NOMO-1 (cell line): ENCODE measurements at regions not wholly inside any gene's neighbourhood (a gene's known extent, or its start where the extent isn't known, plus 50 kb on each side); places are given as distances from the start of the nearest gene placed in this dataset.
A peak's percentile ranks its signal among the peaks of the same experiment; 100 is the strongest.

Experiments used
- DNase-seq, 2 experiments: peaks; one replicate each; lab custom pipeline; 2025; ENCODE audit not compliant: unreplicated experiment in 2 of 2; lab: John Stamatoyannopoulos, UW

DNA sequence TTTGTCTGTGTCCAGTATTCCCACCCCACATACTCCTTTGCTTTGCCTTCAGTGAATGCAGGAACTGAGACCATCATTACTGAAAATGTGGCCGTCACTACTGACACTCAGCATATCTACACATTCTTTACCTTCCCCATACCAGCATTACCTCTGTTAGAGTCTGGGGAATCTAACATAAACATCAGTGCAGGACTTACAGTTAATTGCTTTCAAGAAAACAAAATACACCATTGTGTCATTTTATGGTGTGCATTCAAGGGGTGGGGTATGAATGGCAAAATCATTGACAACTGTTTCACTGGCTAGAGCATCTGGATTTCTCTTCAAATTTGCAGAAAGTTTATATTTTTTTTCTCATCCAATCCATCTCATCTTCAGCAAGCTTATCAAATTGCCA is 731.4 kb upstream of the RIOK2 start:
- DNase-seq, result no peak

DNA sequence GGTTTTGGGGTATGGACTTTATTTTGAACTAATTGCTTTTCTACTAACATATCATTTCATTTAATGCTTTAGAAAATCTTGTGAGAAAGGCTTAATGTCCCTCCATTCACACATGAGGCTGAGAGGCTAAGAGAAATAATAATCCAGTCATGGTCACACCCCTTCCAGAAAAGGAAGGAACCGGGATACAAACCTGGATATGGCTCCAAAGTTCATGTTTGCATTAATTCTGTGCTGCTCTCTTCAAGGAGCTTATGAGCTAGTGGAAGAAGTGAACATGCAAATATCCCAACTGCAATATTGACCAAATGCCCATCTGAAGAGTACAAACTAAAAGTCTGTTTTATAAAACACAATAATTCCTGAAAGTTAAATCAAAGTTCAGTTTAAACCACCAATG is 732.1 kb upstream of the RIOK2 start:
- no peak for DNase-seq

DNA sequence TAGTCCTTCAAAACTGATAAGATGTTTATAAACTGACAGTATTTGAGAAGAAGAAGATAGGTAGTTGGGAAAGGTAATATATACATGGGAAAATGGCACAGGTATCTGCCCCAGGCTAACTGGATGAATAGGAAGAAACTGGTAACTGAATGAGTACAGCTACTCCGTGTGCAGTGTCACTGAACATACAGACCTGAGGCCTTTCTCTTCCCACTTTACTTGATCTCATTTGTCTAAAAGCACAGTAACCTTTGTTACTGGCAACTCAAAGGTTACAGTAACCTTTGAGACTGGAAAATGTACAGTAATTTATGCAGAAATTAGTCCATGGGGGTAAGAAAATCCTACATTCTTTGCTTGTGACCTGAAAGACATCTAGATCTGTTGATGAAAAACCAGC is 735.0 kb upstream of the RIOK2 start:
- DNase-seq, result no peak

DNA sequence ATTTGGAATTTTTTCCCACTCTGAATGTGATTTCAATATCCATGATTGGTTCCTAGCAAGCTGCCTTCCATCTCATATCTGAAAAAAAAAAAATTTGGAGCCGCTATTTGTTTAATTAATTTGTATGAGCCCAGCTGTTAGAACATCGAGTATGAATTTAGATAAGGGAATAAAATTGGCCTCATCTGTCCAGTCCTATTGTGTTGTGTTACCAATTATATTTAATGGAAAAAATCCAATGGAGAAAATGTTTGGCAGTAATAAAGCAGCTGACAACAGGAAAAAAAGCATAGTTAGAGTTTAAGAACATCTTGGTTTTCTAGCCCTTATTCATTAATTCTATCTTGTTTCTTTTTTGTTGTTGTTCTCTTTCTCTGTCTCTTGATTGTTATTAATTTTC is 735.6 kb upstream of the RIOK2 start:
- DNase-seq, result no peak

DNA sequence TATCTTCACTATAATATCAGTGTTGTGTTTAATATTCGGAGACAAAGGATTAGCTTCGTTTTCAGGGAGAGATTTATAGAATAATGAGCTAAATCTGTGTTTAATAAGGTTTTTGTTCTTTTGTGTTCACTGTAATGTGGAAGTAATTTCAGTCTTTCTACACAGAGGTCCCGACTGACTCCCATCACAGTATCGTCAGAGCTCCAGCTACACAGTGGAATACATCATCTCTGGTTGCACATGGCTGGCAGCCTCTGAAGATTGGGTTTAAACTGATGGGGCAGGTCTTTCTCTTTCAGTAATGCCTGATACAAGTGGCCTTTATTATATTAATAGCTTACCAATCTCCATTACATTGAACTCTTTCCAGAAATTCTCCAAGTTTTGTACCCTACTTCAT is 736.7 kb upstream of the RIOK2 start:
- DNase-seq, result no peak

DNA sequence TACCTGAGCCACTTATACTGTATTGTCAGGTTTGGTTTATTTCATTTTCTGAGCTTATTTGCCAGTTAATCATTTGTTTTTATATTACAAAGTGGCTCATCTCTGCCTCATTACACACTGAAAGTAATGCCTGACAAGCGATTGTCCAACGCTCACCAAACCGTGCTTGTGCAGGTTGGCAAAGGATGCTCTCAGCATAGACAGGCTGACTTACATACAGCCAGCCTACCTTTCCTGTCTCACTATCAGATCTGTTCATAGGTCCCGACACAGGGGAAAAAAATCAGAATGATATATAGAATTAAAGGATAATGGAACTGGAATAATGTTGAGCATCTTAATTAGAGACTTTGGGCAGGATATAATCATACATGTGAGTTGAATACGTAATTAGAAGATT is 739.7 kb upstream of the RIOK2 start:
- DNase-seq, result no peak

DNA sequence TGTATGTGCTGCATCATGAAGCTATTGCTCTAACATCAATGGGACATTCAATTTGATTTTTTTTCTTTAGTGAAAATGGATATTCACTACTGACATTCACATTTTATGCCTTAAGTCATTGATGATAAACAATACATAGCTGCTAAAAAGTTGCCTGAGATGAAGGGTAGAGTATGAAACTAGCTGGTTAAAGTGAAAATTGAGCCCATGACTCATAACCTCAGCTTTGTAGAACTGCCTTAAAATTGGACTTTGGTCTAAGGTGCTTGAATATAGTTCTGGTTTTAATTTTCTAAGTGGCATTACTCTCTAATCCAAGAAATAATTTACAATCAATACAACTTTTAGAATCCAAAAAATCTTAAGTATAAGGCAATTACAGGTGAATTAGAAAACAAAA is 740.4 kb upstream of the RIOK2 start:
- DNase-seq, result no peak

DNA sequence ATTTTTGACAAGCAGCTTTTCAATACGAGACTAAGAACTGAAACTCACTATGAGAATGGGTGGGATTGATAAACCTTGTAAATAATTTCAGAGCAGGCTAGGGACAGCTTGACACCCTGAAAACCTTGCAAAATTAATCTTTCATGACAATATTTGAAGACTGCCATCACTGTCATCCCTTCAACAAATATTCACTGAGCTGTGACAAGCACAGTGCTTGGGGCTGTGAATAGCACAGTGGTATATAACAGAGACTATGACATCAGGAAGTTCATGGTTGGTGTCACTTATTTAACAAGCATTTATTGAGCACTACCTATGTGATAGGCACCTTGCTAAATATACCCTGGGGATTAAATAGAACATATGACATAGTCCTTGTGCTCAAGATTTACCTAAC is 741.0 kb upstream of the RIOK2 start:
- no peak for DNase-seq

DNA sequence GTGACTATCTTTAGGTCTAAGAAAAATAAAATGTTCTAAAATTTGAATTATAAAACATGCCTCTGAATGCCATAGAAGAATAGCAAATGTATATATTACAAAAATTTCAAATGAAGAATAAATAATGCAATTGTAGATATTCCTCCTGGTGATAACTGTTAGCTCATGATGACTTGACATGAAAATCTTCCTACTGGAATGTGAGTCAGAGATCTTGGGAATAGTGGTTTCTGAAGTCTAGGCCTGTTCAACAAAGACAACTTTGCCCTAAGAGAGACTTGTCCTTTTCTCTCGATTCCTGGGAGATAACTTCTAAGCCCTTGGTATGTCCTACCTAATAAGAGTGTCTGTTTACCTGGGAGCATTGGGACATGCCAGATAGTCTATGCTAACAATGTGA is 746.3 kb upstream of the RIOK2 start:
- DNase-seq, result no peak

DNA sequence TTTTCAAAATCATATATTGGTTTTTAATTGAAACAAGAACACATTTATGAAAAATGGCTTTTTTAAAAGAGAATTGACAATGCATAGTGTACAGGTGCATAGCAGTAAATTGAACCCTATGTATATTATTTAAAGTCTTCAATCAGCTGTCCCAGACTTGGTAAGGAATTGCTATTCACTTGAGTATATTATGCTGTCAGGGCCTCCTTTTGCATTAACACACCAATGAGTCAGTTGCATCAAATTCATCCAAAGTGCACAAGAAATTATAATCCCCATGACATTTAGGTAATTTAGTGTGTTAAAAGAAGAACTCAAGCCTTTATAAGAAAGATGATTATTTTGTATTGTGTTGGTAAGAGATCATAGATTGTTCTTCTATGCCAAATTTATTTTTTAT is 748.8 kb upstream of the RIOK2 start:
- no peak for DNase-seq

DNA sequence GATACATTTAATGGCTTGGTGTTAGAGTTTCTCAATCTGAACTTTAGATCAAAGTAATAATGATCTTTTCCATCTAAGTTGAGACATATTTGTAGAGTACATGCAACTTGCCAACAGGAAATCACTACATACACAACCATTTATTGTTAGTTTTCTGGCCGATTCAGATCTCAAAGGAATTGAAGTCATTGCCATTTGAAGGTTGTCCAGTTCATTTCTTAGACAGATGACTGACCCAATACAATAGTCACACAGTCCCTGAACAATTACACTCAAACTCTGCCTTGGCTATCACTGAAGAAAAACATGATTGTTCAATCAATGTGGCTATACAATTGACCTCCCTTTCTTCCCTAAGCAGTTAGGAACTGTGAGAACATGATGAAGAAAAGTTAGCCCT is 753.2 kb upstream of the RIOK2 start:
- DNase-seq, result no peak

DNA sequence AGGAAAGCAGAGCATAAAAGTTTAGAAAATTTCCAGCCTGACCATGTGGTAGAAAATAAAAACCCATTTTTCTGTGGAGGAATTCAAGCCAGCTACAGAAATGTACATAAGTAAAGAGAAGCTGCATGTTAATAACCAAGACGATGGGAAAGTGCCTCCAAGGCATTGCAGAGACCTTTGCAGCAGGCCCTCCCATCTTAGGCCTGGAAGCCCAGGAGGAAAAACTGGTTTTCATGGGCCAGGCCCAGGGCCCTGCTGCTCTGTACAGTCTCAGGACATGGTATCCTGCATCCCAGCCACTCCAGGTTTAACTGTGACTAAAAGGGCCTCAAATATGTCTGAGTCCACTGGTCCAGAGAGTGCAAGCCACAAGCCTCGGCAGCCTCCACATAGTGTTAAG is 754.8 kb upstream of the RIOK2 start:
- DNase-seq, result no peak

DNA sequence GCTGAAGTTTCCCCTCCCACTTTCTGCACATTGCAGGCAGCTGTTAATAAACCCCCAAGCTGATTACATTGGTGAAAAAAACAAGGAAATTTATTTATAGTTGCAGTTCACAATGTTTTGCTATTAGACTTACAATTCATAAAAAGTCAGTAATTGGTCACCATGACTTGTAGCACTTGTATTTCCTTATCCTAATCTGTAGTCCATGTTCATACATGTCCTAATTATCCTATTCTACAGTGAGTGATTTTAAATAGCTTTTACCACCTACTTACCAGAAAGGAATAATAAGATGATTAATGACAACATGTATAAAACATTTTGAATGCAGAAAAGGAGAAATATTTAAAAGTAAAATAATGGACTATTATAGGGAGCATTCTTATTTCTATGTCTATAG is 760.0 kb upstream of the RIOK2 start:
- no peak for DNase-seq

DNA sequence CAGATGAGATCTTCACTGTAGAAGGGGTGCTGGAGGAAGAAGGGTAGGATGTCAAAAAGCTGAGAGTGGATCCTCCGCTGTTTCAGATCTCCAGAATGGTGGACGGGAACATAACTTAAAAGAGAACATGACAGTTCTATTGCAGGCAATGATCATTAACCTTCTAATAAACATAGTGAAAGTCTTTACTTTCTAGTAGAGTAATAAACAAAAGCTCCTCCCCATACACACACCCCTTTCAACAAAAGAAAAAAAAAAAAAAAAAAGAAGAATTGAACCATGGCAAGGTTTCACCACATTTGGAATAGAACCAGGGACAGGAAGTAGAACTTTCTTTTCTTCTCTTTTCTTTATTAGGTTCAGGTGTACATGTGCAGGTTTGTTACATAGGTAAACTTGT is 768.1 kb upstream of the RIOK2 start:
- no peak for DNase-seq

DNA sequence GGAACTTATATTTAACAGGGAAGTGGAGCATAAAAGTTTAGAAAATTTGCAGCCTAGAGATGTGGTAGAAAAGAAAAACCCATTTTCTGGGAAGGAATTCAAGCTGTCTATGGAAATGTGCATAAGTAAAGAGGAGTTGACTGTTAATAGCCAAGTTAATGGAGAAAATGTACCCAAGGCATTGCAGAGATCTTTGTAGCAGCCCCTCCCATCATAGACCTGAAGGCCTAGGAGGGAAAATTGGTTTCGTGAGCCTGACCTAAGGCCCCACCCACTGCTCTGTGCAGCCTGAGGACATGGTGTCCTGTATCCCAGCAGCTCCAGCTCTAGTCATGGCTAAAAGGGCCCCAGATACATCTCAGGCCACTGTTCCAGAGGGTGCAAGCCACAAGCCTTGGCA is 772.4 kb upstream of the RIOK2 start:
- DNase-seq, result no peak

DNA sequence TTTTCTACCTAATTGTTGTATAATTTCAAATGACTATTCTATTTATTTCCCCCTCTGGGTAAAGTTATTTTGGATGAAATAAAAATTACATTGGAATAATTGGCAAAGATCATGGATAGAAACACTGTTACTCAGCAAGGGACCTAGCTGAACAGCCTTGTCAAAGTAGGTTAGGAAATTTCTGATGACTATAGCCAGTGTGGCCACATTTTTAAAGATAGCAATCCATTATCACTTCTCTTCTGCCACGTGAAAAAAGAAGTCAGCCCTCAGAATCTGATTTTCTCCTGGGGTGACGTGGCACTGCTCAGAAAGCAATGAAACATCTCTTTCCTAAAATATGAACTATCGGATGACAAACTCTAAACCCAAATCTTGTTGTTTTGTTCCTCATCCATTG is 784.2 kb upstream of the RIOK2 start:
- DNase-seq, result no peak

DNA sequence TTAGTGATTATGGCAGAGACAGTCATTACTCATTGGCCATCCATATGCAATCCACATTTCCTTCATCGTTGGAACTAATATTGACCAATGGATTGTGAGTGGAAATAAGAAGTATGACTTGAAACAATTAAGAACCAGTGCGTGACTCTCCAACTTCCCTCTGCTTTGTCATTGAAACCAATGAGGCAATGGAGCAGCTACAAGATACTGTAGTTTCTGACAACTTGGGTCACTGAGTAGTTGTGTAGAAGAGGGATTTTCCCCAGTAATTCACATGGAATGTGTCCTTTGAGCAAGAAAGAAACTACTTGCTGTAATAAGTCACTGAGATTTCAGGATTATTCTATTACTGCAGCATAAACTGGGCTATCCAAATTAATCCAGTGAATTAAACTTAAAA is 785.3 kb upstream of the RIOK2 start:
- peak in 1 of 2 experiments; percentile 2 for DNase-seq

DNA sequence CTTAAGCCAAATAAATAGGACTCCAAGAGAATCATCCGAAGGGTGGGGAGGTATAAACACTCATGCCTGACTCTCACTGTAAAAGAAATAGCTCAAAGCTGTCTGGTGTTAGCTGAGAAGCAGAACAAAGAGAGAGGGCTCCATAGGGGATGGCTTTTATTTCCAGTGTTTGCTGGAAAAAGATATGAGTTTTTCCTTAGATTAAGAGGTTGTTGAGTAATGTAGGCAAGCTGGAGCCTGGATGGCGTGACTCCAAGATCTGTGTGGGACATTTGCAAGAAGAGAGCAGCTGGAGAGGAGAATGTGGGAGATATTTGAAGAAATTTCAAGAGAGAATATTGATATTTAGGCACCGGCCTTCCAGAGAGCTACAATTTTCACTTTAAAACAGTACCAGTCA is 793.7 kb upstream of the RGMB start:
- no peak for DNase-seq

DNA sequence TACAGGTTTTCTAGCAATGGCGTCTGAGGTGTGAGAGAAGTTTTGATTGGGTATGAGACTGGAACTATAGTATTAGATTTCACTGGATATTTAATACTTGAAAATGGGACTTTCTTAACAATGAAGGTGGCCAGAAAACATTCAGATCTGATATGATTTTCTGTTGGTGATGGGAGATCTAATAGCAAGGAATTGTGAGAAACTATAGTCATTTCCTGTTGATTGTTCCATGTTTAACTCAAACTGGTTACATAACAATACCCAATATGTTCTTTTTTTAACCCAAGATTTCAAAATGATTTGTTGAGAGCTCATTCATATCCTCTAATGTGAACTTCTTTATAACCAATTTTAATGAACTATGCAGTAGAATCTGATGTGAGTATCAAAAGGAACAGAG is 793.2 kb upstream of the RGMB start:
- no peak for DNase-seq

DNA sequence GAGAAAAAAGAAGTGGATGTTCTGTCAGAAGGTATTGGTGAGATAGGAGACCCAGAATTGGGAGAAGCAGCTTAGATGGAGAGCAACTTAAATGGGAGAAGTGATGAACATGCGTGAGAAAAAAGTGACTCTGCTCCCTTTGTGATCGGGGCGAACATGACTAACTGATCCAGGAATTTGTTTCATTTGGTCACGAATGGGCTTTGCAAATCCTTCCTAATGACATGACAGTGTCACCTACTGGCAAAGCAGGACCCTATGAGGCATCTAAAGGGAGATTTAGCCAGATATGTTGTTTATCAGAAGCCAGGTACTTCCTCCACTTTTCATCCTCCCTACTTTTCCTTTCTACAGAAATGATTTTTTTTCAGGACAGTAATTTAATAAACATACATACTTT is 787.4 kb upstream of the RGMB start:
- DNase-seq, result no peak

DNA sequence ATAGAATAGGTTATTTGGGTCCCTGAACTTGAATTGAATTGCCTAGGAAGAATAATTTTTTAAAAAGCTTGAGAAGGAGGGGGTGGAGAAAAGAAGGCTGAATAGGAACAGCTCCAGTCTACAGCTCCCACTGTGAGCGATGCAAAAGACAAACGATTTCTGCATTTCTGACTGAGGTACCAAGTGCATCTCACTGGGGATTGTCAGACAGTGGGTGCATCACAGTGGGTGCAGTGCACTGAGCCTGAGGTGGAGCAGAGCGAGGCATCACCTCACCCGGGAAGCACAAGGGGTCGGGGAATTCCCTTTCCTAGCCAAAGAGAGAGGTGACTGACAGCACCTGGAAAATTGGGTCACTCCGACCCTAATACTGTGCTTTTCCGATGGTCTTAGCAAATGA is 782.2 kb upstream of the RGMB start:
- DNase-seq, result no peak

DNA sequence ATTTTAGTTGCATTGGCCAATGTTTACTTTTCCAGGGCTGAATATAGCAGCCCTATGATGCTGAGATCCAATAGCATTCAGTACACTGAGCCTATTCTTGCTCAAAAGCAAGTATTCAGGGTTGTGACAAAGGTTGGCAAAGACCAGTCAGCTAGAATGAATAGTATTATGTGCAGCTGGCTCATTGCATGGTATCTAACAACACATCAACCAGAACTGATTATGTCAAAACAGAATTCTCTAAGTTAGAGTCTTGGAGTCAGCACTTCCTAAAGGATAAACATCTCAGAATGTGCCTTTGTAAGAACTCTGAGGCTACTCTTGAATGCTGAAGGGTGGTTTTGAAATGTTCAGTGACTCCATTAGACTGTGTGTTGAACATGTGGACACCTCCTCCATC is 774.5 kb upstream of the RGMB start:
- no peak for DNase-seq

DNA sequence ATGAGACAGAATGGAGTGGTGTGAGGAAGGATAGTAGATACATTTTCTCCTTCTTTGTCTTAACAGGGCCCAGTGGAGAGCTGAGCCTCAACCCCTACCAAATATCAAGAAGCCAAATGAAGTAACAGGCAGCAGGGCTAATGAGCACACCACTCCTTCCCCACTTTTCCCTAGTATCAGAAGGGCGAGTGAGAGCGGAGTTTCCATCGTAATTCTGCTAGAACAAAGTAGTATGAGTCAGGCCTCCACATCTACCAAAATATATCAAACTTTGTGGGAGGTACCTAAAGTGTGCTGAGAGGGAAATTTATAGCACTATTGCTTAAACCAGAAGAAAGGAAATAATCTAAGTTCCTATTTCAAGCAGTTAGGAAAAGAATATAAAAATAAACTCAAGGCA is 769.0 kb upstream of the RGMB start:
- DNase-seq, result peak; percentile 42 to 77

DNA sequence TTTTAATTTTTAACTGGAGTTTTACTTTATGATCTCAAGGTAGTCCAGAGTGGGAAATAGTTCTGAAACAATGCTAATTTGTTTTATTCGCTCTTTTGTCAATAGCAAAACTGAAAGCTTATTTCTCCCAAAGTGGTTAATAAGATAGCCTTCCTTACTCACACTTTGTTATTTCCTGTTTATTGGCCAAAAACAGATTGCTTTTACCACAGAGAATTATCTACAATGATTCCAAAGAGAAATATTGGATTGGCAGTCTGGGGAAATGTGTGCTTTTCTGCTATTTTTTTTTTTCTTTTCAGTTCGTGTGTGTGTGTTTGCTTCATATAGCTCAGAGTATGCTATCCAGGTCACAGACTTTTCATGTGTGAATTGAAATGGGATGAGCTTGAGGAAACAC is 756.7 kb upstream of the RGMB start:
- no peak for DNase-seq
